ENCODE measurements at regions not wholly inside any gene's neighbourhood (a gene's known extent, or its start where the extent isn't known, plus 50 kb on each side); places are given as distances from the start of the nearest gene placed in this dataset.

- intact Hi-C loops (cut with DNase I), result no loop called here
- ATAC-seq, result no peak
- DNase-seq (ENCODE audit: low spot score), result no peak
Observed at GRCh38 chr21:25361097-25361496, 246.2 kb downstream of the MRPL39 start.

- intact Hi-C loops (cut with DNase I), result no loop called here
- DNase-seq (ENCODE audit: low spot score) (no peak), ATAC-seq (no peak)
Observed at GRCh38 chr21:25360593-25360992, 246.7 kb downstream of the MRPL39 start.

GRCh38 chr21:25359724-25360123 is 247.6 kb downstream of the MRPL39 start:
- DNase-seq (ENCODE audit: low spot score), result no peak

GRCh38 chr21:25350056-25350455 is 257.2 kb downstream of the MRPL39 start:
- intact Hi-C loops (cut with DNase I), result no loop called here
- DNase-seq (ENCODE audit: low spot score) (no peak), ATAC-seq (no peak)

More at GRCh38 chr21:25359724-25360123, 247.6 kb downstream of the MRPL39 start:
- intact Hi-C loops (cut with DNase I), result no loop called here
- ATAC-seq, result no peak

- ATAC-seq (no peak), DNase-seq (ENCODE audit: low spot score) (no peak)
- intact Hi-C loops (cut with DNase I), result no loop called here
Observed at GRCh38 chr21:25343774-25344545, 263.3 kb downstream of the MRPL39 start.

GRCh38 chr21:25342816-25343215 is 264.5 kb downstream of the MRPL39 start:
- ATAC-seq (no peak), DNase-seq (ENCODE audit: low spot score) (no peak)
- intact Hi-C loops (cut with DNase I), result no loop called here

- intact Hi-C loops (cut with DNase I), result no loop called here
- ATAC-seq (no peak), DNase-seq (ENCODE audit: low spot score) (no peak)
Observed at GRCh38 chr21:25341981-25342380, 265.3 kb downstream of the MRPL39 start.

- intact Hi-C loops (cut with DNase I), result no loop called here
- DNase-seq (ENCODE audit: low spot score), result no peak
- ATAC-seq, result no peak
Observed at GRCh38 chr21:25338415-25338814, 268.9 kb downstream of the MRPL39 start.

GRCh38 chr21:25334046-25334730 is 273.1 kb downstream of the MRPL39 start:
- no peak for ATAC-seq
- intact Hi-C loops (cut with DNase I), result no loop called here
- no peak for DNase-seq (ENCODE audit: low spot score)

GRCh38 chr21:25331286-25331685 is 276.0 kb downstream of the MRPL39 start:
- DNase-seq (ENCODE audit: low spot score), result no peak
- no peak for ATAC-seq
- intact Hi-C loops (cut with DNase I), result no loop called here

GRCh38 chr21:25330266-25330665 is 277.0 kb downstream of the MRPL39 start:
- DNase-seq (ENCODE audit: low spot score), result no peak
- intact Hi-C loops (cut with DNase I), result no loop called here
- no peak for ATAC-seq

- DNase-seq (ENCODE audit: low spot score) (no peak), ATAC-seq (no peak)
- intact Hi-C loops (cut with DNase I), result no loop called here
Observed at GRCh38 chr21:25329227-25329825, 278.0 kb downstream of the MRPL39 start.

GRCh38 chr21:25328736-25329135 is 278.5 kb downstream of the MRPL39 start:
- no peak for ATAC-seq
- no peak for DNase-seq (ENCODE audit: low spot score)
- intact Hi-C loops (cut with DNase I), result no loop called here

- intact Hi-C loops (cut with DNase I), result no loop called here
- DNase-seq (ENCODE audit: low spot score), result no peak
- ATAC-seq, result no peak
Observed at GRCh38 chr21:25326181-25326580, 281.1 kb downstream of the MRPL39 start.

GRCh38 chr21:25324666-25325065 is 282.6 kb downstream of the MRPL39 start:
- no peak for ATAC-seq
- no peak for DNase-seq (ENCODE audit: low spot score)
- intact Hi-C loops (cut with DNase I), result no loop called here

- no peak for DNase-seq (ENCODE audit: low spot score)
- intact Hi-C loops (cut with DNase I), result no loop called here
- no peak for ATAC-seq
Observed at GRCh38 chr21:25323356-25323949, 283.8 kb downstream of the MRPL39 start.

GRCh38 chr21:25314247-25314646 is 293.0 kb downstream of the MRPL39 start:
- intact Hi-C loops (cut with DNase I), result no loop called here
- no peak for ATAC-seq
- DNase-seq (ENCODE audit: low spot score), result no peak

- DNase-seq (ENCODE audit: low spot score), result no peak
- intact Hi-C loops (cut with DNase I), result no loop called here
- no peak for ATAC-seq
Observed at GRCh38 chr21:25313829-25314228, 293.5 kb downstream of the MRPL39 start.

GRCh38 chr21:25307489-25307888 is 299.8 kb downstream of the MRPL39 start:
- intact Hi-C loops (cut with DNase I), result no loop called here
- DNase-seq (ENCODE audit: low spot score) (no peak), ATAC-seq (no peak)

GRCh38 chr21:25304611-25305010 is 302.7 kb downstream of the MRPL39 start:
- no peak for DNase-seq (ENCODE audit: low spot score)
- ATAC-seq, result no peak

More at GRCh38 chr21:25304611-25305010, 302.7 kb downstream of the MRPL39 start:
- intact Hi-C loops (cut with DNase I), result no loop called here
